NCI-H1092 (cell line): ENCODE measurements at regions not wholly inside any gene's neighbourhood (a gene's known extent, or its start where the extent isn't known, plus 50 kb on each side); places are given as distances from the start of the nearest gene placed in this dataset.

ENCODE experiments used
- DNase-seq: peaks from one replicate; lab custom pipeline; 2025; lab: John Stamatoyannopoulos, UW

DNA sequence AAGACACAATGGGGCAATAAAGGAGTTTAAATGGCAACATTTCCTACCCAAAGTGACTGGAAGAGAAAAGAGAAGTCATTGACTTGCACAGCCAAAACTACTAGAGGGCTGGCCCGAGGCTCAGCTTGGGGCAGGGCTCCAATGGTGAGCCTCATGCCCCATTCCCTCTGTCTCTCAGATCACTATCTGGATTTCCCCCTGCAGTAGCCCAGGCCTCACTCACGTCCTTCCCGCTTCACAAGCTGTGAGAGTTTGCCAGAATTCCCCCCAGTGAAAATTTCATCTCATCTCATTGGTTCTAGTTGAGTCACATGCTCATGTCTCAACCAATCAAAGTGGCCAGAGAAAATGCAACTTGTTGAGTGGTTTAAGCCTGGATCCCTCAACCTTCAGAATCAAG is 181.3 kb downstream of the WDR11 start:
- no peak for DNase-seq

DNA sequence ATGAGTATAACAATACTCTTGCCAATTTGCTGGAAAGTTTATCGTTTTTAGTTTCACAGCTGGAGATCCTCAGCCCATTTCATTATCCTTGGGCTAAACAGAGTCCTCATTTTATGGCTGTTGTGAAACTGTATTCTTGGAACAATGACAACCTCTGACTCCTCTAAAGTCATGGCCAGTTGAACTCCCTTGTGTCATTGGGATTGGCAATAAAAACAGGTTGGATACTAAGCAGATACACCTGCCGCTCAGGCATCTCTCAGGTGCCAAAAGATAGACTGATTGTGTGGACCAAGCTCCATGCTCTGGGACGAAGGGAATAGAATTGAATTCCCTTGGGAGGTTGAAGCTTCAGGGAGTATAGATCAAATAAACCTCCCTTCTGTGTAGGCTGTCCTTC is 182.2 kb downstream of the WDR11 start:
- DNase-seq: no peak

DNA sequence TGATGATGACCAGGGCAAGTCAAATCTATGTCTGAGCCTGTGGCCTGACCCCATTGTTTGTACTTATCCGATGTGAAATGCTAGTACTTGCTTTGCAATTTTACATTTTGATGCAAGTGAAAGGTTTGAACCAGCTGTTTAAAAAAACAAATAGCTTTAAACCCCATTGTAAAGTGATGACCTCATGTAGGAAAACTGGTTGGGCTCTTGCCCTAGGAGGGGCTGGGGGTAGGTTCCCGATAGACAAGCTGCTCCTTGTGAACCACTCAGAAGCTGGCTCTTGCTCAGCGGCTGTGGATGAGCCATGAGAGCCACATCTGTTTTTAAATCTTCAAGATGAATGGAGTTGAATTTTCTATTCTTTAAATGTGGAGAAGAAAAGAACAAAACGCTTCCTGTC is 185.3 kb downstream of the WDR11 start:
- no peak for DNase-seq

DNA sequence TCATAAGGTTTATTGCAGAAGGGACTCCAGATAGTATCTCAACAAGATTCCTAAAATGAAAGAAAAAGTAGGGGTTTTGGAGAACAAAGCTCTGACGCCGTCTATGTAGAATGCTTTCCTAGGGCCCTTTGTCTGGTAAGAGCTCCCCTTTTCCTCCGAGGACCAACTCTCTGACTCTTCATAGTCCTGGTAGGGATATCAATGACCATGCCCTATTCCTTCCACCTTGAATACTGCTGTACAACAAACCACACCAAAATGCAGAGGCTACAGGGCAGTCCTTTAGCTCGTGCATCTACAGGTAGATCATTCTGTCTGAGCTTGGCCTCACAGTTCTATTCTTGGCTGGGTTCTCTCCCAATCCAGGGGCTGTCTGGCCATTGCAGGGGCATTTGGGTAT is 190.3 kb downstream of the WDR11 start:
- DNase-seq: no peak

DNA sequence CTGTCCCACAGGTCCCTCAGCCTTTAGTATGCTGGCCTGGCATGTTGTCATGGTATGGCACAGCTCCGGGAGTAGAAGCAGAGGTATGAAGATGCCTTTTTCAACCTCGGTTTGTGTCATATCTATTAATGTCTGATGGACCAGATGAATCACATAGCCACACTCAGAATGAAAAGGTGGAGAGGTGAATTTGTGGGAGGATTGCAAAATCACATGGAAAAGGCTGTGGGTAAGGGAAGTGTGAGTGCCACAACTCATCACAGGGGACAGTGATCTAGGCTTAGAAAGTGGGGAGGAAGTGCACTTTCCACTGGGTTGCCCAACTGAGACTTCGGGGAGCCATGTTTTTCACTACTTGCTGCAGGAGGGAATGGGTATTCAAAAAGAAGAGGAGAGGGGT is 190.7 kb downstream of the WDR11 start:
- no peak for DNase-seq

DNA sequence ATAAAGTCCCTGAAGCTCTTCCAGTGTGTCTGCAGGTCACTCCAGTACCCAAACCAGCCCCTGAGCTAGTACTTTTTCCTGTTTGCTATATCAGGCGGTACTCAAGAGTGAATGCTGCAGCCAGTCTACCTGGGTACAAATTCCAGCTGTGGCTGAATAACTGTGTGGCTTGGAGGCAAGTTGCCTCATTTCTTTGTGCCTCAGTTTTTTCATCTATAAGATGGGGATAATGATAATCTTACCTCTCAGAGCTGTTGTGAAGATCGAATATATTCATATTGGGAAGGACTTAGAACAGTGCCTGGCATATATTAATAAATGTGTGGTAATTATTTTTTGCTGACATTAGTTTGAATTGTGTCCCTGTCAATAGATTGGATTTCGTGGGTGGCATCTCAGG is 191.2 kb downstream of the WDR11 start:
- DNase-seq: no peak

DNA sequence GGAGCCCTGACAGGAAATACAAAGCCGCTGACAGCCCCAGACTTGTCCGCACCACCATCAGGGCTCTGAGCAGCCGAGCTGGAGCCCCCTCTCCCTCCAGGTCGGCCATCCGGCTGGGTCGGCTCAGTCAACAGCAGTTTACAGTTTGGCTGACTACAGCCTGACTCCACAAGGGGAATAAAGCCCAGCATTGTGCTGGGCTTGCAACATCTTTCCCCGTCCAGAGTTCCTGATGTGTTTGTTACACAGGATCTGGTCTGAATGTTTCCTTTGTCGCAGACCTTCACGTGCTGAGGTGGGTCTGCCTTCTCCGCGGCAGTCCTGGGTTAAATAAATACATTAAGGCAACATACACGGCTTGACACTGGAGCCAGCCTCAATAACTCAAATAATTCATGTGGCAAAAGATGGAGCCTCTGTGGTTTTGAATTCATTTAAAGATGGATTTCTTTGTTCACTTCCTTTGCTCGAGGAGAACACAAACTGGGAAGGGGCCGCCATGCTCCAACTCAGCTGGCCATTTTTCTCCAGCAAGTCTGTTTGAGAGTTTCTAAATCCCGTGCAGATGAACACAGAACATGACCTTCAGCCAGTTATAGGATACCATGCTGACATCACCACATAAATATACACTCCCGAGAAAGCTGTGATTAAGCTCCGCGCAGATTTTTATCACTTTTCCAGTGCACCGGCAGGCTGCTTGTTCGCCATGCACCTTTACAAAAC is 192.1 kb downstream of the WDR11 start:
- no peak for DNase-seq

DNA sequence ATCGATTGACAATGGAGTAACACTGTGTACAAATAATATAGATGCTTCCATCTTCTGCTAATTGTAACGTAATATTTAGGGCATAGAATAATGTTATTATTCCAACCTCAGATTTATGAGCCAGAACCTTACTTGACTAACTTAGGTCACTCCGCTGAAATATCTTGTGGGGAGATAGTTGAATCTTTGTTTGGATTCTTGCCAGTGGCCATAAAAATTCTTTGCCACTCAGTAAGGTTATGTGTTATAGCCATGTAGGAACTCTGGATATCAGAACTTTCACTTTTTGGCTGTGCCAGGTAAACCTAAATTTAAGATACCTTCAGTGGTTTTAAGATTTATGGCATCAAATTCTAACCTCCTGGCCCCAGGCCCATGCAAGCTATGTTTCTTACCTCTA is 197.6 kb downstream of the WDR11 start:
- no peak for DNase-seq

DNA sequence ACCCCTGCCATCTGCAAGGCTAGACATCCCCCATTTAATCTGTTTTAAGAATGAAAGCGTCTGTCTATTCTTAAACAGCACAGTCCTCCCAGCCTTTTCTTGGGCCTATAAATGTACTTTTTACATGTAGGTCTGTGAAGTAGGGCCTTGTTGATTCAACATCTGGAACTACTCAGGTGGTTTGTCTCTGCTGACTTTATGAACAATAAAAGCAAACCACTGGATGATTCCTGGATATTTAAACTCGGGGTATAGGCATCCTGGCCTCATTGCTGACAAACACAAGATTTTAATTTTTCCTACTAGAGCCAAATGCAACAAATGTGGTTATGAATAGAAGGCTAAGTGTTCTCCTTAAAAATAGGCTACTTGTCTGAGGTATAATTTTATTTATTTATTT is 198.3 kb downstream of the WDR11 start:
- DNase-seq: no peak

DNA sequence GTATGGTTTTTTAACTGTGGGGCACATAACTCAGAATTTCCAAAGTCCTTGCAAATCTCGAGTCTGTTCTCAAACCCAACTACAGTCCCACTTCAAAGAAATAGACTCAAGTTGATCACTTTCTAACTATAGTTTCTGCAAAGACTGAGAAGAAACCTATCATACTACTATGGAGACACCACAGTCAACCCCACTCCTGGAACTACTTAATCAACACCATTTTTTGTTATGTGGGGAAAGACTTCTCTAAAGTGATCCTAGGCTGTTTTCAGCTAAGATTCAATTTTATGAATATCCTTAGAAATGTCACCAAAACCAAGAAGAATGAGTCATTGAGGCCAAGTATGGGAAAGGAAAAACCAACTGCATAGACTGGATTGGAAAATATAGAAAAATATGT is 198.8 kb downstream of the WDR11 start:
- no peak for DNase-seq

DNA sequence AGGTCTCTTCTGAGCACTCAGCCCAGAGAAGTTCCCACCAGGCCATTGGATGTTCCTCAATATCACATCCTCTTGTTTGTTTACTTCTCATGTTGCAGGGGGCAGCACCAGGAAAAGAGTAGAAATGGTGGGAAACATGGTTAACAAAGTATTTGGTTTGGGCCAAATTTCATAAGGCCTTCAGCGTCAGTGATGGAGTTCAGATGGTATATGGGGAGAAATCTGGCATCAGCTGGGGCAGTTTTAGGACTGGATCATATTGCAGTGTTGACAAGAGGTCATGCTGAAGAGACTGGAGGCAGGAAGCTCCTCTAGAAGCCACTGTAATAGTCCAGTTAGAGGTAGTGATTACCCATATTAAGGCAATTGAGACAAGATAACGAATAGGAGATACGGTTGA is 200.0 kb downstream of the WDR11 start:
- DNase-seq: no peak

DNA sequence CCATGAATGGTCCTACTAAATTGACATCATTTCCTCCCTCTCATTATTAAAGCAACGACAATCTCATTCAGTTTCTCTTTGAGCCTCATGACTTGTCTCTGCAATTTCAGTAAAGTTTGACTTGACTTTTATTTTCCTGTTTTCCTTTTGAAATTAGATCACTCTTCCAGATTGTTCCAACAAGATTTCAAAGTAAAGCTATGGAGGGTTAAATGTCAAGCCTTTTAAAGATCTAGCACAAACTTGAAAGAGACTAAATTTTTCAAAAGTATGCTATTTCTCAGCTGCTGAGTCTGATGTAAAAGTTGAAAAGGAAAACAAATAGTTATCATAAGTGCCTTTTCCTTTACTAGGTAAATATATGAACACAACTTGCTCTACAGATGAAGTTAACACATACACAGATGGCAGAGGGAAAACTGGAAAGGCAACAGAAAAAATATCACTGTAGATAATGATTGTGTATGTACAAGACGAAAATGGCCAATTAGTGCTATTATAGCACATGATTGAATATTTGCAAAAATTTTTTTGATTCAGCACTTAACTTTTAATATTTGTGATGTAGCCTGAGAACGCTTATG is 200.6 kb downstream of the WDR11 start:
- DNase-seq: no peak

DNA sequence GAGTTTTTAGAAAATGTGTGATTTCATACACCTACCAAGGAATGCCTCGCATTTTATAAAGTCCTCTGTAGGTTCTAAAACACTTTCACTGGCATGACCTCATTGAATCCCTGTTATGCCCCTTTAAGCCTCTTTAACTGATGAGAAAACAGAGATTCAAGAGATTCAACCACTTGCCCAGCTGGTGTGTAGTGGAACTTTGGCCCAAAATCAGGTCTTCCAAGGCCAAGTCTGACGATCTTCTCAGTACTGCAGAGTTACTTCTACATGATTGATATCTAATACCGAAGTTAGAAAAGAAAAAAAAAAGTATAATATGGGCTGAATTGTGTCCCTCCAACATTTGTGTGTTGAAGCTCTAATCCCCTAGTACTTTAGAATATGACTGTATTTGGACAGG is 202.0 kb downstream of the WDR11 start:
- no peak for DNase-seq

DNA sequence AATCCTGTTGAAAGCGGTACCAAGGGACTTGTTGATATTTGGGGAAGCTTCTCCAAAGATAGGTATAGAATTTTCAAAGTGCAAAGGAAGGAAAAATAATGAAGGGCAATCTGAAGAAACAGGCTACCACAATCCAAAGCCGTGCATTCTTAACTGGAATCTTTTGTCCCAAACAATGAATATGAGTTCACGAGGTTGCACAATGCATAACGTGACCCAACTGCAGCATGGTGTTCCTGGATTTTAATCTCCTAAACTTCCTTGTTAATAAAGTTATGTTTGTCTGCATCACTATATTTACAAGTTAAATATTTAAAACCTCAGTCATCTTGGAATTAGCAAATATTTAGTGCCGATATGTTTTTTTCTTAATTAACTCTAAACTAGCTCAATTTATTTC is 203.7 kb downstream of the WDR11 start:
- DNase-seq: no peak

DNA sequence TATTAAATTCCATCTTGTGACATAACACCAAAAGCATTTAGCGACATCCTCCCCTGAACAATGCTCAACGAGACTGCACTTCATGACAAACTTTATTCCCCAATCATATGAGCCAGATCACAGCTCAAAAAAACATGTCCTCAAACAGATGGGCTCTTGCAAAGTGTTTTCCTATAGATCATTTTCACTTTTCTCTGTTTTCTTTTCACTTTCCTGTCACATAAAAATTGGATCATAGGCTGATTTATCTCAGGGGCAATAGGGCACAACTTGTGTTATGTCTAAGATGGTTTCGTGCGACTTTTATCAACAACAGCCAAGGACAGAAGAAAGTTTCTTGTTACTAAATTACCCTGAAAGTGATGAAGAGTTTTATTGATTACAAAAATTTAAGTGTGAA is 206.1 kb downstream of the WDR11 start:
- DNase-seq: no peak

DNA sequence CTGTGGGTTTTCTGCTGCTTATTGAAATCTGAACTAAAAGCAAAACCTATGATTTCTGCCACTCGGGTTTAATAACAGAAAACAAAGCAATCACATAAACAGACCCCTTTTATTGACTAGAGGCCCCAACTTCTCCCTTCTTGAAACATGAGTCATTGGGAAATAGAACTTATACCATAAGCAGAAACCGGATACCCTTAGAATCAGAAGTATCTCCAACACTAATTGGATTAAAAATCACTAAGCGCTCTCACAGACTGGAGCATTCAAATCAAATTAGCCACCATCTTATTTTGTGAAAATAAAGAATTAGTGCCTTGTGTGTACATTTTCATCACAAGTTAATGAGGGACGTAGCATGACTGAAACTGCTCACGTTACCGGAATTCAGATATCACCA is 206.9 kb downstream of the WDR11 start:
- DNase-seq: no peak

DNA sequence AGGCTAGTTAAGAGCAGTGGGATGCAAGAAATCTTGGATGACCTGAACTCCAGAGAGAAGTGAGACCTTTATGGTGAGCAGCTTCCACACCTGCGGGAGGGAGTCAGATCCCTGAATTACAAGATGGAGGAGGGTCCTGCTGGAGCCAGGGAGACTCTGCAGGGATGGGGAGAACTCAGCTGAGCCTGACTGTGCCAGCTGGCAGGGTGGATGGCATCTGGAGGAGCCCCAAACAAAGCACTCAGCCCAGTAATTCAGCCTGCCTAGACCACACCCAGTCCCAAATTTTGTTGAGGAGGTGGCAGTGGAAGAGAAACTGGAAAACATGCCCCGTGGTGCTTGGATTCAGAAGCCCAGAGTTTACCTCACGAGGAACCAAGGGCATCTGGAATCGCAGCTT is 208.2 kb downstream of the WDR11 start:
- no peak for DNase-seq

DNA sequence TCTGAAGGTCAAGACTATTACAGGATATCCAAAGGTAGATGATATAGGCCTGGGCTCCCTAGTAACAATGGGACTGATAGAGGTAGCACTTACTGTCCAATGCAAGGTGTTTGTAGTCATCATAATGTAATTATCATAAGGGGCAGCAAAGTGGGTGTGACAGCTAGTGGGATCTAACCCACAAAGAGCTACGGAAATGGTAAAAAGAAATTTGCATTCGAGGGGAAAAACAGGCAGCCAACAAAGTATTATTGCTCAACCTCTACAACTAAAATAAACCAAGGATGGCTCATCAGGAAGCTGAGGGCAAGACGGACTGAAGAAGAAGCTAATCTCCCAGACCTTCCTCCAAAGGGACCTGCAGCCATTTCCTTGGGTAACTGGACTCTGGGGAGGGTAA is 211.0 kb downstream of the WDR11 start:
- no peak for DNase-seq

DNA sequence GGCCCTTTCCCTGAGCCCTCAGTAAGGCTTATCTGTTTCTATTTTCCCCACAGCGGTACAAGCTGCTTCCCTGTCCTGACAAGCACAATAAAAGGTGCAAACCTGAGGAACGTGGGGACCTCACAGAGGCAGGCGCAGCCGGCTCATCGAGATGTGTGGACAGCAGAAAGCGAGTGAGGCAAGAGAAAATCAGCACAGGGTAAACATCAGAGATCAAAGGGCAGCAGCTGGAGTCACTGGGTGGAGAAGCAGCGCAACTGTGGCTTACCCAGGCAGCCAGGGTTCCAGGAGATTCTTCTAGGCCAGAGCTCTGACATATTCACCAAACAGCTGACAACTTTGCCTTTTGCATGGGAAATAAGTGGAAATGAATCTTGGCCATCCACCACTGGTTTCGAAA is 212.6 kb downstream of the WDR11 start:
- DNase-seq: no peak

DNA sequence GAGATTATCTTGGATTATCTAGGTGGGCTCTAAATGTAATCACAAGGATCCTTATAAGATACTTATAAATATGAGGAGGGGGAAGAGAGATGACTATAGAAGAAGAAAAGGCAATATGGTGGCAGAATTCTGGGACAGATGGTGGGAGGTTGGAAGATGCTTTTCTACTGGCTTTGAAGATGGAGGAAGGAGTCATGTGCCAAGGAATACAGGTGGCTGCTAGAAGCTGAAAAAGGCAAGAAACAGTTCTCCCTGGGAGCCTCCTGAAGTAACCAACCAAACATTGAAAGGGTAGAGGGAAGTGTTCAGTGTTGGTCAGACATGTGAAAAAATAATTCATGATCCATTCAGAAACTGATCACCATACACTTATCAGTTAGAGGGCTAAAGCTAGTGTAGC is 213.3 kb downstream of the WDR11 start:
- DNase-seq: no peak

DNA sequence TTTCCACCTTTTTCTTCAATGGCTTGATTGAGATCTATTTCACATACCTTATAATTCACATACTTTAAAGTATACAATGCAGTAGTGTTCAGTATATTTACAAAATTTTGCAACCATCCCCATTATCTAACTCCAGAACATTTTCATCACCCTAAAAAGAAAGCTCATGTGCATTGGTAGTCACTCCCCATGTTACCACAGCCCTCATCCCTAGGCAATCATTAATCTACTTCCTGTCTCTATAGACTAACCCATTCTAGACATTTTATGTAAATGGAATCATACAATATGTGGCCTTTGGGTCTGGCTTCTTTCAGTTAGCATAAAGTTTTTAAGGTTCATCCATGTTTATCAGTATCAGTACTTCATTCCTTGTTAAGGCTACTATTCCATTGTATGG is 214.2 kb downstream of the WDR11 start:
- no peak for DNase-seq

DNA sequence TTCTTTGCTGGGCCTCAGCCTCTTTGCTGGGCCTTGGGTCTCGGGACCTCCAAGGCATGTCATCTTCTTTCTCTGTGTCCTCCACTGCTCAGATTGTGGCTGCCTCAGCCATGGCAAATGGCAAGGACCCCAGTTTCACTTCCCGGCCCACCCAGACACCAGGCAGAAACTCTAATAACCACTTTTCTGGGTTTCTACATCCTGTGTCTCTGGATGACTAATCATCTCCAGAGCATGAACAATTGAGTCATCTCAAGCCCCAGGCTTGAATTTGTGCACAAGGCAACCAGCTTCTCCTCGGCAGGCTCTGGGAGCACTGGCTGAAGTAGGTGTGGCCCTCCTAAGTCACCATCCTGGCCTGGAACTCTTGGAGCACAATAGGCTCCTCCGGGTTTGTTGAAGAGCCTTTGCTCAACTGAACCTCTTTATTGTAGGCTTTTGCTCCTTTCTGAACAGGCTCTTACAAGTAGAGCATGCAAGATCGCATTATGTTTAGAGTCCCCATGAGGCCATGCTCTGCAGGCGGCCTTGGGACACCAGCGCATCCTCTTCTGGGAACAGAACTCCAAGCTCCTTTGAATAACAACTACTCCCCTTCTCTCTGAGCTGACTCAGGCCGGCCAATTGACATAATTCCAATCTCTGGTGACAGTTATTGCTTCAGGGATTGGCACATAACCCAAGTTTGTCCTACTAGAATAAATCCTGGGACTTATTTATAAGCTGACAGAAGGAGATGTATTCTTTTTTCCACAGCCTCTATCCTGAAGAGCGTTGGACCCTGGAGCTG is 218.1 kb downstream of the WDR11 start:
- no peak for DNase-seq

DNA sequence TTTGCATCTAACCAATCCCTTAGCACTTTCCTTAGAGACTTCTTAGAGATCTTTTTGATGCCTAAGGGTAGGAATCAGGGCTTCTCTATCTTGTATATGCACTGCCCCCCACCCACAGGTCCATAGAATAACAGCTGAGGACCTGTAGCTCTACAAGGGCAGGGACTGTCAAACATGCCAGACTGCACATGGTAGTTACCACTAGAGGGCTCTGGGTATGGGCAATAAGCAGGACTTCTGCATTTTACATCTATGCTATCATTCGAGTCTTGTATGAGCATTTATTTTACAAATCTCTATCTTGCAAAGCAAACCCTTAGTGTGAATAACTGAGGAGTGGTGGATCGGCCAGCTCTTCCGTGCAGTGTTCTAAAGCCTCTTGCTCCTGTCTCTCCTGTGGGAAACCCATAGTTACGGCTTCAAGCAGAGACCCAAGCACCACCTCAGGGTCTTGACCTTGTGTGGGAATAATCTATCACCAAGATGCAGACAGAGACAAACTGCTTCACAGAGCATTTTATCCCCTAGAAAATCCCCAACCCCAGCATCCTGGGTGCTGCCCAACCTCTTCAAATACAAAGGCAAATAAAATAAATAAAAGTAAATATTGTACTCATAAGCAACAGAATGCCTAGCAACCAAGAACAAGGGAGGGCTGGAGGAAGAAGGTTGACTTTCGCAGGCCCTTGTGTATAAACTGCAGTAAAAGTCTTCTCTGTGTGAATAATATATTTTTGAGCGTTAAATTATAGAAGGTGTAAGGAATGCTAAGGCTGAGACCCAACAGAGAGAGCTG is 219.3 kb downstream of the WDR11 start:
- no peak for DNase-seq
